Erythroblast (primary cell): ENCODE measurements at regions not wholly inside any gene's neighbourhood (a gene's known extent, or its start where the extent isn't known, plus 50 kb on each side); places are given as distances from the start of the nearest gene placed in this dataset.
"Not testable (repeated sequence)": the region's sequence is repeated elsewhere in the genome, so short reads cannot be mapped to it uniquely, and the experiment has no call there.

ENCODE experiments used
- DNase-seq, 2 experiments: peaks; one replicate each; lab custom pipeline; 2025; lab: John Stamatoyannopoulos, UW
- GATA1 ChIP-seq: IDR thresholded peaks from 2 replicates; pipeline ENCODE4 v1.6.1; 2011; ENCODE audit warnings: low read depth, mild to moderate bottlenecking, control low read depth, low read length, moderate library complexity
- POLR2A ChIP-seq: IDR thresholded peaks from 2 replicates; pipeline ENCODE4 v1.6.1; 2011; ENCODE audit warnings: mild to moderate bottlenecking, low read length

- no peak for DNase-seq
- no peak for TF ChIP-seq GATA1
Observed at GRCh38 chr3:191065181-191065805, 133.7 kb upstream of the OSTN start.

GRCh38 chr3:191051037-191051436, 148.0 kb upstream of the OSTN start:
- DNase-seq, result peak; percentile 6 to 26

GRCh38 chr3:191047930-191048329, 151.1 kb upstream of the OSTN start:
- DNase-seq, result no peak
- no peak for TF ChIP-seq GATA1
- no peak for TF ChIP-seq POLR2A

More at GRCh38 chr3:191051037-191051436, 148.0 kb upstream of the OSTN start:
- no peak for TF ChIP-seq POLR2A
- no peak for TF ChIP-seq GATA1

- no peak for DNase-seq
- TF ChIP-seq GATA1 (no peak), POLR2A (no peak)
Observed at GRCh38 chr3:191030929-191031328, 168.1 kb upstream of the OSTN start.

- no peak for DNase-seq
- TF ChIP-seq POLR2A (no peak), GATA1 (no peak)
Observed at GRCh38 chr3:191030491-191030890, 168.0 kb upstream of the GMNC start.

GRCh38 chr3:191026746-191027145, 164.3 kb upstream of the GMNC start:
- TF ChIP-seq GATA1 (no peak), POLR2A (no peak)
- DNase-seq, result no peak

GRCh38 chr3:191020730-191021396, 158.4 kb upstream of the GMNC start:
- DNase-seq, result no peak
- no peak for TF ChIP-seq GATA1
- no peak for TF ChIP-seq POLR2A

- TF ChIP-seq GATA1, result no peak
- no peak for TF ChIP-seq POLR2A
- no peak for DNase-seq
Observed at GRCh38 chr3:191019855-191020254, 157.4 kb upstream of the GMNC start.

- DNase-seq, result not testable (repeated sequence)
Observed at GRCh38 chr3:191015960-191016359, 153.5 kb upstream of the GMNC start.

GRCh38 chr3:191008074-191008473, 145.6 kb upstream of the GMNC start:
- no peak for TF ChIP-seq GATA1
- TF ChIP-seq POLR2A, result no peak
- DNase-seq, result no peak

GRCh38 chr3:191005790-191006189, 143.3 kb upstream of the GMNC start:
- DNase-seq, result no peak
- TF ChIP-seq POLR2A (no peak), GATA1 (no peak)

- no peak for DNase-seq
- no peak for TF ChIP-seq GATA1
- no peak for TF ChIP-seq POLR2A
Observed at GRCh38 chr3:191003742-191004141, 141.2 kb upstream of the GMNC start.

- TF ChIP-seq GATA1 (no peak), POLR2A (no peak)
- DNase-seq, result no peak
Observed at GRCh38 chr3:190996181-190996775, 133.8 kb upstream of the GMNC start.

GRCh38 chr3:190995156-190995555, 132.7 kb upstream of the GMNC start:
- TF ChIP-seq GATA1, result no peak
- no peak for TF ChIP-seq POLR2A
- DNase-seq, result no peak

- no peak for DNase-seq
- TF ChIP-seq POLR2A (no peak), GATA1 (no peak)
Observed at GRCh38 chr3:190990898-190991297, 128.4 kb upstream of the GMNC start.
